MM.1S (cell line): ENCODE measurements at regions not wholly inside any gene's neighbourhood (a gene's known extent, or its start where the extent isn't known, plus 50 kb on each side); places are given as distances from the start of the nearest gene placed in this dataset.

Source experiments
- DNase-seq: peaks from one replicate; pipeline ENCODE4 v3.0.0-alpha.2; 2015
- H2AFZ ChIP-seq: fragments of 300-600 bp; sonication (generic); 2 replicates; pipeline ENCODE4 v1.6.0; 2016; ENCODE audit warnings: antibody characterized with exemption, low read length
- H3F3A ChIP-seq: fragments of 300-600 bp; sonication (generic); 2 replicates; pipeline ENCODE4 v1.6.1; 2016; ENCODE audit warnings: mild to moderate bottlenecking, antibody characterized with exemption, low read length, moderate library complexity, mixed read lengths; ENCODE audit not compliant: insufficient read depth
- H3K27ac ChIP-seq: fragments of 300-600 bp; sonication (generic); 2 replicates; pipeline ENCODE4 v1.5.1; 2016; ENCODE audit warnings: mild to moderate bottlenecking, low read length
- H3K27me3 ChIP-seq: fragments of 300-600 bp; sonication (generic); replicated peaks from 2 replicates; pipeline ENCODE4 v1.6.0; 2016; ENCODE audit warnings: low read length; ENCODE audit not compliant: insufficient read depth
- H3K36me3 ChIP-seq: fragments of 300-600 bp; sonication (generic); replicated peaks from 2 replicates; pipeline ENCODE4 v1.6.1; 2016; ENCODE audit warnings: mild to moderate bottlenecking, low read length, mixed read lengths; ENCODE audit not compliant: insufficient read depth
- H3K4me1 ChIP-seq: fragments of 300-600 bp; sonication (generic); 2 replicates; pipeline ENCODE4 v1.6.1; 2016; ENCODE audit warnings: low read length, mixed read lengths
- H3K4me2 ChIP-seq: fragments of 300-600 bp; sonication (generic); 2 replicates; pipeline ENCODE4 v1.6.0; 2016; ENCODE audit warnings: low read depth, low read length
- H3K4me3 ChIP-seq: fragments of 300-600 bp; sonication (generic); 2 replicates; pipeline ENCODE4 v1.5.1; 2016; ENCODE audit warnings: low read length, mixed read lengths
- H3K79me2 ChIP-seq: fragments of 300-600 bp; sonication (generic); 2 replicates; pipeline ENCODE4 v1.6.1; 2016; ENCODE audit warnings: mixed run types, low read length, mixed read lengths
- H3K9ac ChIP-seq: fragments of 300-600 bp; sonication (generic); 2 replicates; pipeline ENCODE4 v1.6.1; 2016; ENCODE audit warnings: low read length, mixed read lengths
- H3K9me2 ChIP-seq: fragments of 300-600 bp; sonication (generic); replicated peaks from 2 replicates; pipeline ENCODE4 v1.6.1; 2016; ENCODE audit warnings: mild to moderate bottlenecking, low read length, mixed read lengths; ENCODE audit not compliant: insufficient read depth
- H3K9me3 ChIP-seq: fragments of 300-600 bp; sonication (generic); replicated peaks from 2 replicates; pipeline ENCODE4 v1.6.1; 2016; ENCODE audit warnings: mild to moderate bottlenecking, low read length, mixed read lengths; ENCODE audit not compliant: insufficient read depth
- H4K20me1 ChIP-seq: fragments of 300-600 bp; sonication (generic); 2 replicates; pipeline ENCODE4 v1.6.1; 2016; ENCODE audit warnings: mild to moderate bottlenecking, low read length, moderate library complexity, mixed read lengths; ENCODE audit not compliant: insufficient read depth
- CTCF ChIP-seq: fragments of 300-600 bp; sonication (generic); IDR thresholded peaks from 2 replicates; pipeline ENCODE4 v1.5.1; 2016; ENCODE audit warnings: antibody characterized with exemption, low read length, mixed read lengths
- EZH2 ChIP-seq: fragments of 300-600 bp; sonication (generic); optimal IDR thresholded peaks from 2 replicates; pipeline ENCODE3; 2017; ENCODE audit warnings: low read depth, mild to moderate bottlenecking, antibody characterized with exemption, low read length, mixed read lengths
- EZH2phosphoT487 ChIP-seq: fragments of 300-600 bp; sonication (generic); IDR thresholded peaks from 2 replicates; pipeline ENCODE4 v1.6.1; 2018; ENCODE audit warnings: antibody characterized with exemption, low read length

GRCh38 chr3:10619989-10620832, 114.8 kb upstream of the ATP2B2 start:
- Histone ChIP-seq H3K9me3 (no peaks in the 10 kb centered on the region), H2AFZ (no peak overlapping the region), H3K79me2 (no peaks in the 10 kb centered on the region), H3K4me2 (no peak overlapping the region), H3F3A (no peaks in the 10 kb centered on the region), H3K9ac (no peak overlapping the region), H3K4me1 (no peaks in the 10 kb centered on the region), H3K36me3 (no peaks in the 10 kb centered on the region), H3K27me3 (peaks cover 49% of the 10 kb centered on the region), H3K4me3 (no peak overlapping the region), H3K9me2 (no peaks in the 10 kb centered on the region), H4K20me1 (no peaks in the 10 kb centered on the region), H3K27ac (no peak overlapping the region)
- no peak for DNase-seq
- TF ChIP-seq EZH2: no peak
- no peak for TF ChIP-seq CTCF
- no peak for TF ChIP-seq EZH2phosphoT487

GRCh38 chr3:10620833-10621082, 115.4 kb upstream of the ATP2B2 start:
- Histone ChIP-seq H3K4me2 (no peak overlapping the region), H4K20me1 (no peaks in the 10 kb centered on the region), H3K4me1 (no peaks in the 10 kb centered on the region), H3K9me2 (no peaks in the 10 kb centered on the region), H3F3A (no peaks in the 10 kb centered on the region), H3K27me3 (peaks cover 52% of the 10 kb centered on the region), H3K79me2 (no peaks in the 10 kb centered on the region), H3K27ac (no peak overlapping the region), H3K9me3 (no peaks in the 10 kb centered on the region), H3K4me3 (no peak overlapping the region), H3K36me3 (no peaks in the 10 kb centered on the region), H3K9ac (no peak overlapping the region), H2AFZ (no peak overlapping the region)
- TF ChIP-seq EZH2: no peak
- TF ChIP-seq EZH2phosphoT487: no peak
- no peak for TF ChIP-seq CTCF
- no peak for DNase-seq

- Histone ChIP-seq H3K4me1 (no peaks in the 10 kb centered on the region), H3K9me2 (no peaks in the 10 kb centered on the region), H3K36me3 (no peaks in the 10 kb centered on the region), H4K20me1 (no peaks in the 10 kb centered on the region), H3K4me2 (no peak overlapping the region), H3K4me3 (no peak overlapping the region), H3K27me3 (peaks cover 51% of the 10 kb centered on the region), H3K9me3 (no peaks in the 10 kb centered on the region), H3F3A (no peaks in the 10 kb centered on the region), H3K27ac (no peak overlapping the region), H2AFZ (no peak overlapping the region), H3K79me2 (no peaks in the 10 kb centered on the region), H3K9ac (no peak overlapping the region)
- TF ChIP-seq CTCF (no peak), EZH2phosphoT487 (no peak), EZH2 (no peak)
- DNase-seq: no peak
Measured at GRCh38 chr3:10623578-10624275, 118.3 kb upstream of the ATP2B2 start.
